HG03108 (cell line): ENCODE measurements at regions not wholly inside any gene's neighbourhood (a gene's known extent, or its start where the extent isn't known, plus 50 kb on each side); places are given as distances from the start of the nearest gene placed in this dataset.

Source experiments
- ATAC-seq: cut with Tn5 transposase; IDR thresholded peaks from one replicate; pipeline ENCODE4 v1.9.1; 2021; ENCODE audit warnings: moderate library complexity; ENCODE audit not compliant: unreplicated experiment

DNA sequence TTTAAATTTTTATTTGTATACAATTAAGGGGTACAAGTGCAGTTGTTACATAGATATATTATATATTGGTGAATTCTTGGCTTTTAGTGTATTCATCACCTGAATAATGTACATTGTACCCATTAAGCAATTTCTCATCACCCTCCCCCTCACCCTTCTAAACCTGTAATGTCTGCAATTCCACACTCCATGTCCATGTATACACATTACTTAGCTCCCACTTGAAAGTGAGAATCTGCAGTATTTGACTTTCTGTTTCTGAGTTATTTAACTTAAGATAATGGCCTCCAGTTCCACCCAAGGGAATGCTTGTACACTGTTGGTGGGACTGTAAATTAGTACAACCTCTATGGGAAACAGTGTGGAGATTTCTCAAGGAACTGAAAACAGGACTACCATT lies 383.2 kb upstream of the KCNMB2 start:
- no peak for ATAC-seq

DNA sequence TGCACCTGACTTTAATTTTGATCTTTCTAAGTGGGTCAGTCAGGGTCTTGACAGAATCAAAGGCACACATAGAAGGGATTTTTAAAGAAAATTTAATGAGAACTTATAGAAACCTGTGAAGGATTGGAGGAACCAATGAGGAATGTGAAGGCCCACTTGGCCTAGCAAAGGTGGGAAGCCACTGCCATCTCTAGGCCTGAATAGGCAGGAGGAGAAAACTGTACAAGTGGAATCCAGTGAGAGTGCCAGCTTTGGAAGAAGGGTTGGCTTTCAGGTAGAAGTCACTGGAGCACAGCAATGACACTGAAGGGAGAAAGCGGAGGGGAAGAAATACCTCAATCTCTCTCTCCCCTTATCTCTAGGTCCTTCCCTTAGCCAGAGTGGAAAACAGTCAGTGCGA lies 380.7 kb upstream of the KCNMB2 start:
- no peak for ATAC-seq

DNA sequence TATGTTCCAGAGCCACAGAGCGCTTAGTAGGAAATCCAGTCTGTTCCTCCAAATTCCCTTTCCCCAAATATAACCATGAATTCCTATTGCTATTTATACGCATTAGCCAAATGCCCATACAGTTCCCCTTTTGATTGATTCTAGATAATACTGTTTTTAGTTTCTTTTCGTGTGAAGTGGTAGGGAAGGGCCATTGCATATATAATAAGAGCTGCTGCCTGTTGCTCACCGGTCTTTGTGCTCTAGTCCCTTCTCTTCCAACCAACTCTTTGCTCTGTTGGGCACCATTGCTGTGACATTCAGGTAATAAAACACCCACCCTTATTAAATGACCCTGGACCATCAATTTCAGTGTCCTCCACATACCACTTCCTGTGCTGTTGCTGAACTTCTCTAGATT lies 379.9 kb upstream of the KCNMB2 start:
- no peak for ATAC-seq

DNA sequence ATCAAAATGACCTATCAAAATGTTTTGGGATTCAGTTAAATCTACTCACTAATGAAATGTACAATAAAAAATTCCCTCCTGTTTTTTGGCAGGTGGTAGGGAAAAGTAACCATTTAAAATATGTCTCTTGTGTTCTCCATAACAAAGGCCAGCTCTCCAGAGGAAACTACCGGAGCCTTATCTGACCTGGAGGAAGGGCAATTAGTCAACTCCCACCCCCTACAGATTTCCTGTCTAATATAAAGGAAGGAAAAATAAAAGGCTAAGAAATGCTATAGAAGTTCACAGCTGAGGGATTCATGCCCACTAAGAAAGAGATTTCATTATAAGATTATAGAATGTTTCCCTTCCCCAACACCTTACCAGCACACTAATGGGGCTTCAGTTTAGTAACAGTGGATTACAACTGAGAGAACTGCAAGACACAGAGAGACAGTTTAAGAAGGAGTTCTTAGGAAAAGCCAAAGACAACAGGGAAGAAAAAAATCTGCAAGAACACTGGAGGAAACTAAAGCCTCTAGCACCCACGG lies 376.5 kb upstream of the KCNMB2 start:
- ATAC-seq, result no peak

DNA sequence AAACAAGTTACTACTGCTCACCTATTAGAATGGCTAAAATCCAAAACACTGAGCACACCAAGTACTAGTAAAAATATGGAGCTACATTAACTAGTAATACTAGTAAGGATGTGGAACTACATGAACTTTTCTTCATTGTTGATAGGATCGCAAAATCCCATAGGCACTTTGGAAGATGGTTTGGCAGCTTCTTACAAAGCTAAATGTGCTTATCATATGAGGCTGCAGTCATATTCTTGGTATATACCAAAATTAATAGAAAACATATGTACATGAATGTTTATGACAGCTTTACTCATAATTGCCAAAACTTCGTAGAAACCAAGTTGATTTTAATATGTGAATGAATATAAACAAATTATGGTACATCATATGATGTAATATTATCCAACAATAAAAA lies 366.8 kb upstream of the KCNMB2 start:
- no peak for ATAC-seq

DNA sequence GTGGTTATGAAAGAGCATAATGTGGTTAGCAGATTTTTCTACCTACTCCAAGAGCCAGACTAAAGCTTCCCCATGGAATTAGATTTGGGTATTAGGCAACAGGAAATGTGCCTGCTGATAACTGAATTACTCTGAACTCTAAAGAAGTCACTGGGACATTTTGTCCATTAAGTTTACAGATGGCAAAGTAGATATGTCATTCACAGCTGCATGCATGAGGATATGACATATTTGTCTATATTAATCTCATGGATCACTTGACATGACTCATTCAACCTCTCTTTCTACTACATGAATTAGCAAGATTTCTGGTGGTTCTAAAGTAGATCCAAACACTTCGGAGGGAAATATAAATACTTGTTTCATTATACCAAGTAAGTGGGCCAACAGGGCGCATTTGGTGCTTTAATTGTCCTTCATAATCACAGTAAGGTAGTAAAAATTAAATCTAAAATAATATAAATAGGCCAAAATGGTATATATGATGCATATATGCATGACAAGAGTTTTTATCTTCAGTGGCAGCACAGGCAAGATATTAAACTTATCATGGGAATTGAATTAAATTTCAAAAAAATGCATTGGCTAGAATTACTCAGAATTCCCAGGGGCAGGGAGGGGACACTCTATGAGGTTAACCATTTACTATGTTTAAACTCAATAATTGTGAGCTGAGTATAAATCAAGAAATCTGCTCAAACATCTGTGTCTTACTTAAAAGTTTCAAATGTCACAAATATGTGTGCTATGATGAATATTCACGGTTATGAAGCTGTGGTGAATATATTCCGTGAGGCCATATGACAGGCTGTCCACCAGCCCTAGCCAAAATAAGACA lies 365.3 kb upstream of the KCNMB2 start:
- ATAC-seq, result no peak

DNA sequence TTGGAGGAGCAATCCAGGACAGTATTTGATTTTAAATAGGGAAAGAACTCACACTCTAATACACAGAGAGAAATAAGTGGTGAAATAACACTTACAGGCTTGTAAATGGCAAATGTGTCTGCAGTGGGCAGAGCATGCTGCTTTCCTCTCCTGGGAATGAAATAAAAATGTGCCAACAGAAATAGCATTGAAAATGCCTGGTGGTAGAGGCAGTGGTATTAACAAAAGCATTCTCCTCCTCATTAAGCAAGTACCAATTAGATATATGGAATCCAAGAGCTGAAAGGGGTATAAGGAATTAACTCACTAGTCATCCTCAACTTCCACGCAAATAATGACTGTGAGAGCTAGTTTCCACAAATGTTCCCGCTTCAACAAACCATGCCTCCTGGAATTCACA lies 364.1 kb upstream of the KCNMB2 start:
- no peak for ATAC-seq

DNA sequence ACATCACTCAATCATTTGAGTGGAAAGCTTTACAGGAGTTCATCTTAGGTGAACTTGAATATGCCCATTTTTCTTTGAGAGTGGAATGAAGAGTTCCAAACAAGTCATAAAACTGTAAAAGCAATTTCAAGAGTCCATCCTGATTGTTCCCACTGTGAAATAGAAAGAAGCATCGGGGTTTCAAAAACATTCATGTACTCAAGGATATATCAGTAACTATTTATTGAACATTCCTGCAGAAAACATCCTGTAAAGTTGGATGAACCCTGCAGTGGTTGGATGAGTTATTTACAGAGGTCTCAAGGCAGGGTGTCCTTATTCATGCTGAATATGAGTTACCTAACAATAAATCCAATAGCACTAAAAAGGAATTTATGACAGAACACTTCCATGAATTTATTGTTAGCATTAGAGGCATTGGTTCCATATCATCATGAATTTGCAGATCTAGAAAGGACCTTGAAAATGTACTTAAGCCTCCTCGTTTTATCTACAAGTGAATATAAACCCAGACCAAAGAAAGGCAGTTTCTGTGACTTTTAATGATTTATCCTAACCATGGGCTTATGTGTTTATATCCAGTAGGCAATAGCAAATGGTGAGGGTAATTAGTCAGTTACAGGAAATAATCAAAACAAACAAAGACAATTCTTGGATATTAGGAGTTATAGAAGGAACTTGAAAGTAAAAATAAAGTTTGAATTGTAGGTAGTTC lies 361.9 kb upstream of the KCNMB2 start:
- ATAC-seq, result no peak

DNA sequence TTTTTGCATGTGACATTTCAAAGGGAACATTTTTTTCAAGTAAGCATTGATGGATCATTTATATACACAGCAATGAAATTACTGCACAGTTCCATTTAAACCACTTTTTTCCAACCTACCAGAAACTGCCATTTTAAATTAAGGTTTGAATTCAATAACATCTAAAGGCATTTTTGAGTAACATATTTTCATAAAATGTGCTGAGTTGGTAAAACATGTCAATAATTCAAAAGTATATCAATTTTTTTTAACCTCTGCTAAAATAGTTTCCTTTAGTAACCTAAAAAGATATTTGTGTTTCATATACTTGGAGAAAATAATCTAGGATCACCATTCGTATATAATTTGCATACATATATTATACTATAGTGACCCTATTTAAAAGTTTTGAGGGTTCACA lies 355.1 kb upstream of the KCNMB2 start:
- no peak for ATAC-seq

DNA sequence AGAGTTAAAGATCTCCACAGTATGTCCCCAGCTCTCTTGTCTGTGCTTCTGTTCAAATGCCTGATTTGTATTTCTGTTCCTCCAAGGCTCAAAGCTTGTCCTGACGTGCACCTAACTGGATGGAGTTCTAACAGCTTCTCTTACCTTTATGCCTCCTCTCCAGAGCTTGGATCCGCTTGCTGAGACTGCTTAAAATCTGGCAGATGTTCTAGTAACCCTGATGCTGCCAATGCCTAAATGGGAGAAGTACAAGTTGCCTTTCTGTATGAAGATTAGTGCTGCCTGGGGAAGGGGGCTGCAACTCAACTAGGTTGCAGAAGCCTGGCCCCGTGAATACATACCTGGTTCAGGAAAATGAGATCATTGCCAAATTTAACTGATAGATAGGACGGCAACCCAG lies 354.5 kb upstream of the KCNMB2 start:
- ATAC-seq, result no peak

DNA sequence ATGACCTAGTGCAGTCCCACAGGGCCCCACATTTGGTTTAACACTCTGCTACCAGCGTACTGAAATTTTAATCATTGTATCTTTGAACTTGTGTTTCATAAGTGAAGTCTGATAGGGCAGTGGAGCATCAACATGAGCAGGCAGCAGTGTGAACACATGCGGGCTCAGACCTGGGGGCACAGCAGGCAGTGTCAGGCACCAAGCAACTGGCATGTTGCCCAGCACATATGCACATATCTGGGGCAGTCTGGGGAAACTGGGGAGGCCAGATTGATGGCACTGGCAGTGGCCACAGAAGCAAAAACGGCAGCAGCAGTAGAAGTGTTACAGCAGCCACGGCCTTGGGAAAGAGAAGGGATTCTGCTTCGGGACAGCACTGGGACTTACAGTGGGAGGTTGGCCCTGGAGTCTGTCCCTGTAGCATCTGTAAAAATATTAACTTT lies 353.9 kb upstream of the KCNMB2 start:
- no peak for ATAC-seq

DNA sequence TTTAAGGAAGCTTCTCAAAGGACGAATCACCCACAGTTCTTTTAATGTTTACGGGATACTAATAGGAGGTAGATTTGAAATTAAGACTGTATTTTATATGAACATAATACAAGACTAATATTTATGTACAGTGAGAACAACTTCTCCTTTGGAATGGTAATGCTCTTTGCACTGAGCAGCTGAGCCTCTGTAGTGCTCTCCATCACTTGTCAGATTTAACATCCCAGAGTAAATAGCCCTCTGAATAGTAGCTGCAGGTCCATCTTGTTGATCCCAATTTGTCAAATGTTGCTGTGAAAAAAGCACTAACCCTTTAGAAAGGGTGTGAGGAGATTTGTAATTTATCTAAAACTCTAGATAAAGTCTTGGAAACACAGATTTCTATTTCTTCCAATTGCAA lies 351.4 kb upstream of the KCNMB2 start:
- no peak for ATAC-seq

DNA sequence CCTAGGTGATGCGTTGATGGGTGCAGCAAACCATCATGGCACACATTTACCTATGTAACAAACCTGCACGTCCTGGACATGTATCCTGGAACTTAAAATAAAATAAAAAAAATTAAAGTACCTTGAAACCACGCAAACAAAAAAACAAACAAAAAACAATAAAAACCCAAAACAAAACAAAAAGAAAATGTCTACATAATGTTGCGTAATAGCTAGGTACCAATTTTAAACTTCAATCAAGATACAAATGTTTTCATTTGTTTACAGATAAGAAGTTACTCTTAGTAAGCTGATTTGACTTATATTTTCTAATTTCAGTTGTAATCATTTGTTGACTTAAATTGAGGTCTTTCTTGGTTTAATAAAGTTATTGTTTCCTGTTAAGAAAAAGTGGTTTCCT lies 349.6 kb upstream of the KCNMB2 start:
- ATAC-seq, result no peak

DNA sequence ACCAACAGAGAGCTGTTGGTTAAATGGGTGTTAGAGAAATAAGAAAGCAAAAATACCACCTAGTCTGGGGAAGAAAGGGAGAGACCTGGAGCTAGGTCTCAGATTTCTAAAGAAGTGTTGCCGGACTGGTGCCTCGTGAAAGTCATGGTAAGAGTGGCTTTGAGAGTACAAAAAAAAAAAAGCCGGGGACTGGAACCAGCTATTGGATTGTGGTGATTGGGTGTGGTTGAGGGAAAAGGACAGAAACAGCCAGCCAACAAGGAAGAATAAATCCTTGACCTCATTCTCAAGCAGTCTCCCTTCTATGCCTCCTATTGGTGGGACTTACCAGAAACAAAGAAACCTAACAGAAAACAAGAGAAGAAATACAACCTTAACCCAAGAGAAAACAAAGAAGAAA lies 346.4 kb upstream of the KCNMB2 start:
- ATAC-seq, result no peak

DNA sequence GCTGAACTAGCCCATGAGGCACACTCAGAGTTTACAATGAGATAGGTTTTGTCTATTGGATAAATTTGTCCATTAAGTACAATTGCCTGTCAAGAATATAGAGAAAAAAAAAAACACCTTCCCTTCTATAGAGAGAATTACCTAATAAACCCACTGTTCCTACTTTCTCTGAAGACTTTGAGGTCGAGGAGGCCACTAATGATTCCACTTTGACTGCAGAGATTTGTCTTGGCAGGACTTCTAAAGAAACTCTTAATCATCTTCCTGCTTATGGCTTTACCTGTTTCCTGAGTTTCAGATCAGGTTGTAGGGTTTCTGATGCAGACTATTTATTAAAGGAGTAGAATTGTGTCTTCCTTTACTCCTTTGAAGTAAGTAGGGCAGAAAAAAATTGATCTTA lies 342.4 kb upstream of the KCNMB2 start:
- ATAC-seq, result no peak

DNA sequence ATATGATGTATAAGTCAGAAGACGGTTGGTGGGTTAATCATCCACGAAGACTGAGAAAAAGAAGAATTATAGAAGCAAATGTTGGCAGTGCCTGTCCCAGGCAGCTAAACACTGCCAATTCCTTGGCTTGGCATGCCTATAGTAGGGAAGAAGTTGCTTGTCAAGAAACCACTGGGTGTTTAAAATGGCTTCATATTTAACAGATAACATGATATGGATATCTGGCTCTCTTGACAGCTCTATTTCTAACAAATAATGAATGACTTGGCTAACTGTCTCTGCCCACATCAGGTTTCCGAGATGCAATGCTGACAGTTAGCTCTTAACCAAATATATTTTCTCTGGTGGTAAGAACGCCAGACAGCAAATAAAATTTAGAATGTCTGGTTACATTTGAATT lies 341.7 kb upstream of the KCNMB2 start:
- no peak for ATAC-seq

DNA sequence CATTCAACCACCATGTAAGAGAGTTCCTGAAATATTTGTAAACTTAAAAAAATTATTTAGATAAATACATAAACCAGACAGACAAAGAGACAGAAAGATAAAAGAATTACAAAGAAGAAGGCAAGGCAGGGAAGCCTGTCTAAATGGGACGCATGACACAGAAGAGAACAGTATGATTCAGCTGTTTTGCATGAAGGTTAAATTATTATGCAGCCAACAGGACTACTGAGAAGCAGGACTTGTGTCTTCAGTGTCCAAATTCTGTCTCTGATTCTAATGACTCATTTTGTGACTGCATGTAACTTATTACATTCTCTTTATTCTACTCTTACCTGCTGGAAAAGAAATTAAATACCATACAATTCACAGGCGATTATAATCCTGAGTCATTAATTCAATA lies 340.4 kb upstream of the KCNMB2 start:
- ATAC-seq, result peak; percentile 83

DNA sequence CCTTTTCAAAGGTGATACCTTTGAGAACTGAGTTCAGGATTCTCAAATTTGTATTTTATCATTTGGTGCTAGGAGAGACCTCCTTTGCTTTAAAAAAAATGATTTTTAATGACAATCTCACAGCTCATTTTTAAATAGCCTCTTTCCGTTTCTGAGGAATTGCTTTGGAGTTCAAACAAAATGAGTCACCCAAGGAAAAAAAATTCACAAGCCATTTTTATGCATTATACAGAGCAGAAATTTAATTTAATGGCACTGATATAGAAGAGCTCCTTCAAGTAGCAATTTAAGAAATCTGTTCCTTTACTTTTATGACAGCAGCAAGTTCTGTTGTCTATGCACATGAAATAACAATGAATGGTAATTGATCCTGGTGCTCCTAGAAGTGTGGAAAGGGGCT lies 337.9 kb upstream of the KCNMB2 start:
- ATAC-seq, result no peak

DNA sequence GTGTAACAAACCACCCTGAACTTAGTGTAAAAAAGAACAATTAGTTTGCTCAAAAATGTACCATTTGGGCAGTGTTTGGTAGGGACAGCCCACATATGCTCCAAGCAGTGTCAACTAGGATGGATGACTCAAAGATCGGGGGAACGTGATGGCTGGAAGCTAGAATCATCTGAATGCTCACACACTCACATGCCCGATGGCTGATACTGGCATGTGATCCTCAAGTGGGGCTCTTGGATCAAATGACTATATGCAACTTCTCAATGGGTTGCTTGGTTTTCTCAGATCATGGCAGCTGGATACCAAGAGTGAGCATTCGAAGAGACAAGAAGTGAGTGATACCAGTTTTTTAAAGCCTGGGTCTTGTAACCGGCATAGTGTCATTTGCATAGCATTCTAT lies 335.9 kb upstream of the KCNMB2 start:
- ATAC-seq, result no peak

DNA sequence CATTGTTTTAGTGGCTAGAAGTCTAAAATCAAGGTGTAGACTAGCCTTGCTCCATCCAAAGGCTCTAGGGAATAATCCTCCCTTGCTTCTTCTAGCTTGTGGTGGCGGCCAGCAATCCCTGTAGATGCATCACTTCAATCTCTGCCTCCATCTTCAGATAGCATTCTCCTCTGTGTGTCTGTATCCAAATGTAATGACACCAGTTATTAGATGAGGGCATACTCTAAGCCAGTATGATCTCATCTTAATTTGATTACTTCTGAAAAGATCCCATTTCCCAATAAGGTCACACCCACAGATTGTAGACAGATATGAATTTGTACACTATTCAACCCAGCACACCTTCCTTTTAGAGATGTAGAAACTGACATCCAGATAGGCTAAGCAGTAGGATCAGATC lies 334.5 kb upstream of the KCNMB2 start:
- ATAC-seq, result no peak

DNA sequence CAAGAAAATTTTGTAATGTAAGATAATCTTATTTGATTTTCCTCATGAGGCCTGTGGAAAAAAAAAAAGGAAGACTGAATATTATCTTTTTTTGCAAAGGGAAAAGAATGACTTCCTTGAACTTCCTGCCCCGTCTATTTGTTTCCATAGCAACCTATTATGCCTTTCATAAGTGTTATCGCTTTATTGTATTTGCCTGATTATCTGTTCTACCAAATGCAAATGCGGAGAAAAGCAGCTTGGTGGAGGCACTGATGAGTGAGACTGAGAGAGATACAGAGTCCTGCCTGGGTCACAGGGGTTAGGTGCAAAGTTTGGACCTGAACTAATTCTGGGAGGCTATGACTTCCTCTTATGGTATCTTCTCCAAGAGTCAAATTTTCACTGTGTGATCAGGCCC lies 334.0 kb upstream of the KCNMB2 start:
- ATAC-seq, result no peak

DNA sequence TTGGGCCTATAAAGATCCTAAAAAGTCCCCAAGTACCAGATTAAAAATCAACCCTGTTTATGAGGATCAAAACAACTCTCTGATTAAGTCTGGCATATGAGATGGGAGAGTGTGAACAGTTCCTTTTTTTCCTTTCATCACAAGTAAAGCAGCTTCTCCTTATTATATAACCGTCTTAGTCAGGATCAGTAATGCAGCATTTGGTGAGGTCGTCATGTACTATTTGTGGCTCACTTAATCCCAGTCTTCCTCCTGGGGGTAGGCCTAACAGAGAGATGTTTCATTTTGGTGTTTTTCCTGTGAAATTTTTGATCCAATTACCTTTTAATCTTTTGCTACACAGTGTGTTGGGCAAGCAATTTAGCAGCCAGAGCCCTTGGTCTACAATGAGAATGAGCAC lies 333.1 kb upstream of the KCNMB2 start:
- ATAC-seq, result no peak
